SK-N-SH (cell line): ENCODE measurements at regions not wholly inside any gene's neighbourhood (a gene's known extent, or its start where the extent isn't known, plus 50 kb on each side); places are given as distances from the start of the nearest gene placed in this dataset.

Experiments
- CTCF ChIA-PET: fragments of 300-600, 350-600 bp; formaldehyde crosslinking; extraction: SDS; loops from one replicate; lab custom pipeline; 2021; lab: Yijun Ruan, JAX
- POLR2A ChIA-PET: fragments of 350-600 bp; sonication (Branson Sonifier 250); formaldehyde crosslinking; extraction: SDS; loops from one replicate; lab custom pipeline; 2020; ENCODE audit warnings: antibody characterized with exemption, inconsistent platforms; lab: Yijun Ruan, JAX
- DNase-seq: peaks from one replicate; pipeline ENCODE4 v3.0.0; 2012
- H2AFZ ChIP-seq: fragments of 200-600 bp; sonication (generic); 2 replicates; pipeline ENCODE4 v1.8.1; 2016; ENCODE audit warnings: antibody characterized with exemption, mild to moderate bottlenecking, low read depth
- H3F3A ChIP-seq: fragments of 200-600 bp; sonication (generic); replicated peaks from 2 replicates; pipeline ENCODE3; 2016; ENCODE audit warnings: antibody characterized with exemption, mild to moderate bottlenecking; ENCODE audit not compliant: insufficient read depth
- H3K27ac ChIP-seq, 2 experiments: fragments of 200-500 bp in 1 of 2; fragments of 200-600 bp in 1 of 2; sonication (Bioruptor generic) in 1 of 2; sonication (generic), shearing (Covaris generic) in 1 of 2; 2 replicates each; pipeline versions ENCODE4 v1.5.1 to v1.6.1; 2014 to 2016; ENCODE audit warnings: low read depth in 2 of 2, inconsistent platforms in 1 of 2, low read length in 1 of 2, mild to moderate bottlenecking in 1 of 2, mixed read lengths in 1 of 2
- H3K27me3 ChIP-seq: fragments of 200-600 bp; sonication (generic), shearing (Covaris generic); 2 replicates; pipeline ENCODE4 v1.6.1; 2016; ENCODE audit warnings: mixed run types; ENCODE audit not compliant: insufficient read depth
- H3K36me3 ChIP-seq, 2 experiments: fragments of 200-500 bp in 1 of 2; fragments of 200-600 bp in 1 of 2; sonication (Bioruptor generic) in 1 of 2; sonication (generic) in 1 of 2; replicated peaks in 1 of 2; 2 replicates each; pipeline versions ENCODE3 to v1.5.1; 2014 to 2016; ENCODE audit warnings: low read length in 1 of 2, mild to moderate bottlenecking in 1 of 2; ENCODE audit not compliant: insufficient read depth in 2 of 2, control insufficient read depth in 1 of 2
- H3K4me1 ChIP-seq, 2 experiments: fragments of 200-500 bp in 1 of 2; fragments of 200-600 bp in 1 of 2; sonication (Bioruptor generic) in 1 of 2; sonication (generic), shearing (Covaris generic) in 1 of 2; 2 replicates each; pipeline versions ENCODE4 v1.5.1 to v1.6.1; 2014 to 2016; ENCODE audit warnings: low read depth in 1 of 2, low read length in 1 of 2, mixed run types in 1 of 2; ENCODE audit not compliant: insufficient read depth in 2 of 2, control insufficient read depth in 1 of 2
- H3K4me2 ChIP-seq: fragments of 200-600 bp; sonication (generic), shearing (Covaris generic); 2 replicates; pipeline ENCODE4 v1.6.1; 2017; ENCODE audit warnings: mixed run types
- H3K4me3 ChIP-seq, 2 experiments: fragments of 200-500 bp in 1 of 2; fragments of 200-600 bp in 1 of 2; sonication (Bioruptor generic) in 1 of 2; sonication (generic), shearing (Covaris generic) in 1 of 2; 2 replicates each; pipeline versions ENCODE4 v1.5.1 to v1.8.1; 2014 to 2016; ENCODE audit warnings: low read depth in 2 of 2, inconsistent platforms in 1 of 2, low read length in 1 of 2, mild to moderate bottlenecking in 1 of 2, mixed read lengths in 1 of 2, moderate library complexity in 1 of 2
- H3K79me2 ChIP-seq: fragments of 200-600 bp; sonication (generic); 2 replicates; pipeline ENCODE4 v1.8.1; 2017; ENCODE audit warnings: mild to moderate bottlenecking; ENCODE audit not compliant: insufficient read depth
- H3K9ac ChIP-seq: fragments of 200-600 bp; sonication (generic); 2 replicates; pipeline ENCODE4 v1.6.1; 2017; ENCODE audit warnings: mixed run types
- H3K9me2 ChIP-seq: fragments of 200-600 bp; sonication (generic); 2 replicates; pipeline ENCODE4 v1.6.1; 2017; ENCODE audit warnings: mixed run types
- H3K9me3 ChIP-seq: fragments of 200-600 bp; sonication (generic); 2 replicates; pipeline ENCODE4 v1.6.1; 2017; ENCODE audit warnings: mixed run types, mild to moderate bottlenecking, moderate library complexity
- H4K20me1 ChIP-seq: fragments of 200-600 bp; sonication (generic); 2 replicates; pipeline ENCODE4 v1.6.1; 2017; ENCODE audit warnings: mild to moderate bottlenecking, mixed run types; ENCODE audit not compliant: insufficient read depth
- ELF1 ChIP-seq: IDR thresholded peaks from 2 replicates; pipeline ENCODE4 v1.4.0; 2012
- EP300 ChIP-seq, 2 experiments: IDR thresholded peaks; 2 replicates each; pipeline versions ENCODE4 v1.4.0 to v1.6.1; 2012; ENCODE audit warnings: borderline replicate concordance in 1 of 2, low read depth in 1 of 2, low read length in 1 of 2
- EZH2phosphoT487 ChIP-seq: fragments of 200-600 bp; sonication (generic); IDR thresholded peaks from 2 replicates; pipeline ENCODE4 v1.6.1; 2017; ENCODE audit warnings: low read depth, mixed run types, mild to moderate bottlenecking, antibody characterized with exemption, moderate library complexity, borderline replicate concordance
- FOSL2 ChIP-seq: IDR thresholded peaks from 2 replicates; pipeline ENCODE4 v1.4.0; 2012; ENCODE audit warnings: low read depth, mild to moderate bottlenecking, moderate library complexity, borderline replicate concordance
- GABPA ChIP-seq: IDR thresholded peaks from 2 replicates; pipeline ENCODE4 v1.4.0; 2012; ENCODE audit warnings: low read depth, mild to moderate bottlenecking
- JUND ChIP-seq: IDR thresholded peaks from 2 replicates; pipeline ENCODE4 v1.4.0; 2012
- MEF2A ChIP-seq: IDR thresholded peaks from 2 replicates; pipeline ENCODE4 v1.4.0; 2012; ENCODE audit warnings: low read depth, borderline replicate concordance
- NRF1 ChIP-seq: IDR thresholded peaks from 2 replicates; pipeline ENCODE4 v1.6.1; 2012; ENCODE audit warnings: low read depth, mild to moderate bottlenecking, low read length
- POLR2AphosphoS5 ChIP-seq: IDR thresholded peaks from 2 replicates; pipeline ENCODE4 v1.6.1; 2012; ENCODE audit warnings: low read depth, low read length
- RAD21 ChIP-seq: IDR thresholded peaks from 2 replicates; pipeline ENCODE4 v1.6.1; 2012; ENCODE audit warnings: mild to moderate bottlenecking, low read length
- RFX5 ChIP-seq: IDR thresholded peaks from 2 replicates; pipeline ENCODE4 v1.6.1; 2012; ENCODE audit warnings: mild to moderate bottlenecking, improper control_type of control experiment, low read length
- RXRA ChIP-seq: IDR thresholded peaks from 2 replicates; pipeline ENCODE4 v1.4.0; 2012; ENCODE audit warnings: low read depth, mild to moderate bottlenecking, borderline replicate concordance
- SMC3 ChIP-seq: IDR thresholded peaks from 2 replicates; pipeline ENCODE4 v1.6.1; 2012; ENCODE audit warnings: low read depth, low read length, improper control_type of control experiment
- TCF12 ChIP-seq: IDR thresholded peaks from 2 replicates; pipeline ENCODE4 v1.4.0; 2012
- TEAD4 ChIP-seq: IDR thresholded peaks from 2 replicates; pipeline ENCODE4 v1.4.0; 2012; ENCODE audit warnings: mild to moderate bottlenecking, borderline replicate concordance; ENCODE audit not compliant: insufficient read depth
- YY1 ChIP-seq: IDR thresholded peaks from 2 replicates; pipeline ENCODE4 v1.4.0; 2012; ENCODE audit warnings: low read depth, mild to moderate bottlenecking
- WGBS: methylation state at CpG from one replicate; pipeline ENCODE4 v1.1.6; 2017; ENCODE audit warnings: low lambda C conversion rate; 5-methylcytosine and 5-hydroxymethylcytosine counted together
- TF ChIP-seq, protein P1 (sequence below): IDR thresholded peaks from 2 replicates; pipeline ENCODE4; 2012
- TF ChIP-seq, protein P2 (sequence below): fragments of 200-600 bp; sonication (generic); IDR thresholded peaks from 2 replicates; pipeline ENCODE4 v1.6.1; 2017; ENCODE audit warnings: antibody characterized with exemption, mild to moderate bottlenecking, moderate library complexity
- TF ChIP-seq, protein P3 (sequence below): fragments of 150-350 bp; IDR thresholded peaks from 2 replicates; pipeline ENCODE4 v1.6.1; 2017; ENCODE audit warnings: antibody characterized with exemption, low read length, low read depth, borderline replicate concordance

DNA sequence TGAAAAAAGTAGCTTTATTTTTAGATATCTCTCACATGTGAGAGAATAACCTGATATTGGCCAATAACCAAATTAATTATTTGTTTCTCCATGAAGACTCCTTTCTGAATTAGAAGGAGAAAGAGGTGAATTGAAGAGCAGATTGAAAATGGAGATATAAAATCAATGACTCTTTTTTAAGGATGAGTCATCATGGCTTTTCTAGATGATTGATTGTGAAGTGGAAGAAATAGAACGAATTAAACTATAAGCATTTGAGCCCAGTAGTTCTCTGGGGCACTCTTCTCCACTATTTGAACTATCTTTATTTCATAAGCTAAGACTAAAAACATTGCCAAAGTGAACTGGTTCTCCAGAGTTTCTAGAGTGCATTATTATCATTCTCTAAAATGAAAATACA lies 137.2 kb upstream of the EDNRA start:
- TF ChIP-seq EP300 (IDR thresholded peaks at IDR 0.05; ENCODE audit: borderline replicate concordance in 1 of 2, low read depth in 1 of 2, low read length in 1 of 2) = no peak
- TF ChIP-seq MEF2A = no peak
- TF ChIP-seq EZH2phosphoT487 = no peak
- TF ChIP-seq TEAD4 = no peak
- no peak for TF ChIP-seq TCF12
- TF ChIP-seq YY1 = no peak
- TF ChIP-seq ELF1 = no peak
- TF ChIP-seq, protein P1, sequence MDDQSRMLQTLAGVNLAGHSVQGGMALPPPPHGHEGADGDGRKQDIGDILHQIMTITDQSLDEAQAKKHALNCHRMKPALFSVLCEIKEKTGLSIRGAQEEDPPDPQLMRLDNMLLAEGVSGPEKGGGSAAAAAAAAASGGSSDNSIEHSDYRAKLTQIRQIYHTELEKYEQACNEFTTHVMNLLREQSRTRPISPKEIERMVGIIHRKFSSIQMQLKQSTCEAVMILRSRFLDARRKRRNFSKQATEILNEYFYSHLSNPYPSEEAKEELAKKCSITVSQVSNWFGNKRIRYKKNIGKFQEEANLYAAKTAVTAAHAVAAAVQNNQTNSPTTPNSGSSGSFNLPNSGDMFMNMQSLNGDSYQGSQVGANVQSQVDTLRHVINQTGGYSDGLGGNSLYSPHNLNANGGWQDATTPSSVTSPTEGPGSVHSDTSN = peak; percentile 26; the same call in 1 of the 2 replicates
- 0 out of 2 replicates have a peak, but pooled peaks have one; percentile 15 for TF ChIP-seq JUND
- TF ChIP-seq, protein P2, sequence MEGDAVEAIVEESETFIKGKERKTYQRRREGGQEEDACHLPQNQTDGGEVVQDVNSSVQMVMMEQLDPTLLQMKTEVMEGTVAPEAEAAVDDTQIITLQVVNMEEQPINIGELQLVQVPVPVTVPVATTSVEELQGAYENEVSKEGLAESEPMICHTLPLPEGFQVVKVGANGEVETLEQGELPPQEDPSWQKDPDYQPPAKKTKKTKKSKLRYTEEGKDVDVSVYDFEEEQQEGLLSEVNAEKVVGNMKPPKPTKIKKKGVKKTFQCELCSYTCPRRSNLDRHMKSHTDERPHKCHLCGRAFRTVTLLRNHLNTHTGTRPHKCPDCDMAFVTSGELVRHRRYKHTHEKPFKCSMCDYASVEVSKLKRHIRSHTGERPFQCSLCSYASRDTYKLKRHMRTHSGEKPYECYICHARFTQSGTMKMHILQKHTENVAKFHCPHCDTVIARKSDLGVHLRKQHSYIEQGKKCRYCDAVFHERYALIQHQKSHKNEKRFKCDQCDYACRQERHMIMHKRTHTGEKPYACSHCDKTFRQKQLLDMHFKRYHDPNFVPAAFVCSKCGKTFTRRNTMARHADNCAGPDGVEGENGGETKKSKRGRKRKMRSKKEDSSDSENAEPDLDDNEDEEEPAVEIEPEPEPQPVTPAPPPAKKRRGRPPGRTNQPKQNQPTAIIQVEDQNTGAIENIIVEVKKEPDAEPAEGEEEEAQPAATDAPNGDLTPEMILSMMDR = no peak
- TF ChIP-seq RAD21 = no peak
- TF ChIP-seq RFX5 = no peak
- peak; percentile 13; the same call in 1 of the 2 replicates for TF ChIP-seq FOSL2
- TF ChIP-seq, protein P3, sequence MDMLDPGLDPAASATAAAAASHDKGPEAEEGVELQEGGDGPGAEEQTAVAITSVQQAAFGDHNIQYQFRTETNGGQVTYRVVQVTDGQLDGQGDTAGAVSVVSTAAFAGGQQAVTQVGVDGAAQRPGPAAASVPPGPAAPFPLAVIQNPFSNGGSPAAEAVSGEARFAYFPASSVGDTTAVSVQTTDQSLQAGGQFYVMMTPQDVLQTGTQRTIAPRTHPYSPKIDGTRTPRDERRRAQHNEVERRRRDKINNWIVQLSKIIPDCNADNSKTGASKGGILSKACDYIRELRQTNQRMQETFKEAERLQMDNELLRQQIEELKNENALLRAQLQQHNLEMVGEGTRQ = no peak
- no peak overlapping the region for H3K27ac ChIP-seq
- POLR2A ChIA-PET = no interaction called here

DNA sequence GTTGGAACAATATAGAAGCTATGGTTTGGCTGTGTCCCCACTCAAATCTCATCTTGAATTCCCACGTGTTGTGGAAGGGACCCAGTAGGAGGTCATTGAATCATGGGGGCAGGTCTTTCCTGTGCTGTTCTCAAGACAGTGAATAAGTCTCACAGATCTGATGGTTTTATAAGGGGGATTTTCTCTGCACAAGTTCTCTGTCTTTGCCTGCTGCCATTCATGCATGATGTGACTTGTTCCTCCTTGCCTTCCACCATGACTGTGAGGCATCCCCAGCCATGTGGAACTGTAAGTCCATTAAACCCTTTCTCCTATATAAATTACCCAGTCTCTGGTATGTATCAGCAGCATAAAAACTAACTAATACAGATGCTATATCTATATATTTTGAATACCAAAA lies 135.2 kb upstream of the EDNRA start:
- Histone ChIP-seq H3K4me1 (peaks cover 0 to 7% of the 10 kb centered on the region in 2 experiments; a peak in 3 of 4 replicates), H3K9ac (no peak overlapping the region)
- TF ChIP-seq TEAD4 (no peak), POLR2AphosphoS5 (no peak), GABPA (no peak), RXRA (no peak), RAD21 (no peak), EP300 (IDR thresholded peaks at IDR 0.05; ENCODE audit: borderline replicate concordance in 1 of 2, low read depth in 1 of 2, low read length in 1 of 2) (no peak), SMC3 (no peak), TCF12 (no peak), NRF1 (no peak)
- TF ChIP-seq, all 33 proteins: peak for 0
- H3F3A ChIP-seq = peaks cover 11% of the 10 kb centered on the region
- H3K9me2 ChIP-seq = no peaks in the 10 kb centered on the region
- DNase-seq = no peak
- H3K79me2 ChIP-seq = no peaks in the 10 kb centered on the region
- 91% methylated on average over 1 of the region's 1 CpG for WGBS
- ChIA-PET POLR2A (no interaction called here), CTCF (interaction anchor here (1.9 kb wide), 1 partner anchor 185 kb away, joined by 5 read pairs; no protein-coding TSS in a partner anchor)
- no peaks in the 10 kb centered on the region for H4K20me1 ChIP-seq
- H3K4me2 ChIP-seq = no peak overlapping the region
- no peak overlapping the region for H3K27ac ChIP-seq
- H2AFZ ChIP-seq = no peak overlapping the region
- H3K27me3 ChIP-seq = no peaks in the 10 kb centered on the region
- no peaks in the 10 kb centered on the region for H3K9me3 ChIP-seq
- no peak overlapping the region for H3K4me3 ChIP-seq
- H3K36me3 ChIP-seq = no peaks in the 10 kb centered on the region

More for the DNA sequence above, 137.2 kb upstream of the EDNRA start:
- WGBS = 22% methylated on average over 1 of the region's 1 CpG
- no peak overlapping the region for H2AFZ ChIP-seq
- CTCF ChIA-PET = interaction anchor here (0.8 to 1.9 kb wide), 3 partner anchors 12 to 523 kb away, joined by 3 to 5 read pairs (median 3); no protein-coding TSS in a partner anchor
- no peaks in the 10 kb centered on the region for H3K9me2 ChIP-seq
- H3K79me2 ChIP-seq = no peaks in the 10 kb centered on the region
- no peak overlapping the region for H3K4me3 ChIP-seq
- H3K4me2 ChIP-seq = no peak overlapping the region
- no peaks in the 10 kb centered on the region for H4K20me1 ChIP-seq
- H3K4me1 ChIP-seq = peaks cover 0 to 16% of the 10 kb centered on the region in 2 experiments; a peak in 3 of 4 replicates
- H3K36me3 ChIP-seq = no peaks in the 10 kb centered on the region
- H3K9me3 ChIP-seq = no peaks in the 10 kb centered on the region
- no peaks in the 10 kb centered on the region for H3K27me3 ChIP-seq
- peaks cover 21% of the 10 kb centered on the region for H3F3A ChIP-seq
- H3K9ac ChIP-seq = no peak overlapping the region
- DNase-seq = no peak
